ENCODE measurements at regions not wholly inside any gene's neighbourhood (a gene's known extent, or its start where the extent isn't known, plus 50 kb on each side); places are given as distances from the start of the nearest gene placed in this dataset.

- no peak for DNase-seq (ENCODE audit: insufficient read length, low spot score)
- TF ChIP-seq CTCF (IDR thresholded peaks at IDR 0.05; ENCODE audit: insufficient read depth, missing control alignments) = no peak
- no peak for FAIRE-seq
These were observed 364.5 kb upstream of the DAB1 start for GRCh38 chr1:57788313-57788712.

GRCh38 chr1:57784356-57784755 lies 360.5 kb upstream of the DAB1 start:
- TF ChIP-seq CTCF (IDR thresholded peaks at IDR 0.05; ENCODE audit: insufficient read depth, missing control alignments) = no peak
- FAIRE-seq = no peak
- DNase-seq (ENCODE audit: insufficient read length, low spot score) = no peak

- FAIRE-seq = no peak
- no peak for TF ChIP-seq CTCF (IDR thresholded peaks at IDR 0.05; ENCODE audit: insufficient read depth, missing control alignments)
- DNase-seq (ENCODE audit: insufficient read length, low spot score) = no peak
These were observed 358.5 kb upstream of the DAB1 start for GRCh38 chr1:57782357-57782756.

- no peak for TF ChIP-seq CTCF (IDR thresholded peaks at IDR 0.05; ENCODE audit: insufficient read depth, missing control alignments)
- FAIRE-seq = no peak
- no peak for DNase-seq (ENCODE audit: insufficient read length, low spot score)
These were observed 348.8 kb upstream of the DAB1 start for GRCh38 chr1:57772580-57773195.

GRCh38 chr1:57770772-57771171 lies 346.9 kb upstream of the DAB1 start:
- DNase-seq (ENCODE audit: insufficient read length, low spot score) (peak; percentile 14), FAIRE-seq (peak; percentile 96)
- peak; percentile 37 for TF ChIP-seq CTCF (IDR thresholded peaks at IDR 0.05; ENCODE audit: insufficient read depth, missing control alignments)

- no peak for FAIRE-seq
- no peak for TF ChIP-seq CTCF (IDR thresholded peaks at IDR 0.05; ENCODE audit: insufficient read depth, missing control alignments)
- no peak for DNase-seq (ENCODE audit: insufficient read length, low spot score)
These were observed 346.4 kb upstream of the DAB1 start for GRCh38 chr1:57770236-57770635.

GRCh38 chr1:57761628-57762027 lies 337.8 kb upstream of the DAB1 start:
- TF ChIP-seq CTCF (IDR thresholded peaks at IDR 0.05; ENCODE audit: insufficient read depth, missing control alignments) = no peak
- no peak for FAIRE-seq

More at GRCh38 chr1:57761628-57762027, 337.8 kb upstream of the DAB1 start:
- DNase-seq (ENCODE audit: insufficient read length, low spot score) = no peak

Measured in D721Med (cell line).